ENCODE measurements at regions not wholly inside any gene's neighbourhood (a gene's known extent, or its start where the extent isn't known, plus 50 kb on each side); places are given as distances from the start of the nearest gene placed in this dataset.

DNA sequence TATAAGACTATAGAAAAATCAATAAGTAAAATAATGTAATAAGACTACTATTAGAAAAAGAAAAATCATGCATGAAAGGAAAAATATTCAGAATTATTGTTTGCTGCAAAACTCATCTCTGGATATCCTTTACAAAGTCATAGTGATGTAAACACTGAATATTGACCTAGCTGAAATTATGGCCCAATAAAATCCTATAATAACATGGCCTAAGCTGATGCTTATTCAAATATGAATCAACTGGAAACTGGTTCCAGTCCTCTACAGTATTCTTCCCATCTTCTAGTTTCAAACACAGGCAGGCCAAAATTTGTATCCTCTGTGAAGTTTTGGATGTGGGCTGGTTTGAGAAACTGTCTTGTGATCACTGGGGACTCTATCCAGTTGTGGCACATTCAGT is 134.5 kb downstream of the CNTN3 start:
- TF ChIP-seq, protein P1, sequence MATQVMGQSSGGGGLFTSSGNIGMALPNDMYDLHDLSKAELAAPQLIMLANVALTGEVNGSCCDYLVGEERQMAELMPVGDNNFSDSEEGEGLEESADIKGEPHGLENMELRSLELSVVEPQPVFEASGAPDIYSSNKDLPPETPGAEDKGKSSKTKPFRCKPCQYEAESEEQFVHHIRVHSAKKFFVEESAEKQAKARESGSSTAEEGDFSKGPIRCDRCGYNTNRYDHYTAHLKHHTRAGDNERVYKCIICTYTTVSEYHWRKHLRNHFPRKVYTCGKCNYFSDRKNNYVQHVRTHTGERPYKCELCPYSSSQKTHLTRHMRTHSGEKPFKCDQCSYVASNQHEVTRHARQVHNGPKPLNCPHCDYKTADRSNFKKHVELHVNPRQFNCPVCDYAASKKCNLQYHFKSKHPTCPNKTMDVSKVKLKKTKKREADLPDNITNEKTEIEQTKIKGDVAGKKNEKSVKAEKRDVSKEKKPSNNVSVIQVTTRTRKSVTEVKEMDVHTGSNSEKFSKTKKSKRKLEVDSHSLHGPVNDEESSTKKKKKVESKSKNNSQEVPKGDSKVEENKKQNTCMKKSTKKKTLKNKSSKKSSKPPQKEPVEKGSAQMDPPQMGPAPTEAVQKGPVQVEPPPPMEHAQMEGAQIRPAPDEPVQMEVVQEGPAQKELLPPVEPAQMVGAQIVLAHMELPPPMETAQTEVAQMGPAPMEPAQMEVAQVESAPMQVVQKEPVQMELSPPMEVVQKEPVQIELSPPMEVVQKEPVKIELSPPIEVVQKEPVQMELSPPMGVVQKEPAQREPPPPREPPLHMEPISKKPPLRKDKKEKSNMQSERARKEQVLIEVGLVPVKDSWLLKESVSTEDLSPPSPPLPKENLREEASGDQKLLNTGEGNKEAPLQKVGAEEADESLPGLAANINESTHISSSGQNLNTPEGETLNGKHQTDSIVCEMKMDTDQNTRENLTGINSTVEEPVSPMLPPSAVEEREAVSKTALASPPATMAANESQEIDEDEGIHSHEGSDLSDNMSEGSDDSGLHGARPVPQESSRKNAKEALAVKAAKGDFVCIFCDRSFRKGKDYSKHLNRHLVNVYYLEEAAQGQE (IDR thresholded peaks at IDR 0.05; ENCODE audit: borderline replicate concordance) = no peak
- TF ChIP-seq CTCF (IDR thresholded peaks at IDR 0.05; ENCODE audit: poor library complexity, severe bottlenecking) (no peak), EZH2 (IDR thresholded peaks at IDR 0.05; ENCODE audit: borderline replicate concordance, insufficient read depth, low read length, poor library complexity, severe bottlenecking) (no peak)
